H9 (cell line): ENCODE measurements at regions not wholly inside any gene's neighbourhood (a gene's known extent, or its start where the extent isn't known, plus 50 kb on each side); places are given as distances from the start of the nearest gene placed in this dataset.

ENCODE experiments used
- DNase-seq: peaks from one replicate; pipeline ENCODE4 v3.0.0-alpha.2; 2017
- H2AFZ ChIP-seq: one replicate; pipeline ENCODE4 v1.6.1; 2013; ENCODE audit warnings: mild to moderate bottlenecking, low read length, control low read depth, moderate library complexity
- H2AK5ac ChIP-seq: 2 replicates; pipeline ENCODE4 v1.6.1; 2013; ENCODE audit warnings: low read length, control low read depth, mixed read lengths; ENCODE audit not compliant: insufficient read length
- H2BK120ac ChIP-seq: one replicate; pipeline ENCODE4 v1.6.1; 2013; ENCODE audit warnings: low read depth, mild to moderate bottlenecking, low read length, control low read depth, inconsistent platforms; ENCODE audit not compliant: poor library complexity, severe bottlenecking
- H2BK12ac ChIP-seq: 2 replicates; pipeline ENCODE4 v1.6.1; 2013; ENCODE audit warnings: low read length, control low read depth, mixed read lengths, low read depth; ENCODE audit not compliant: insufficient read length
- H2BK15ac ChIP-seq: 2 replicates; pipeline ENCODE4 v1.6.1; 2013; ENCODE audit warnings: low read depth, low read length, control low read depth
- H2BK20ac ChIP-seq: one replicate; pipeline ENCODE4 v1.6.1; 2013; ENCODE audit warnings: low read depth, mild to moderate bottlenecking, low read length, control low read depth, inconsistent platforms; ENCODE audit not compliant: poor library complexity, severe bottlenecking
- H2BK5ac ChIP-seq: 2 replicates; pipeline ENCODE4 v1.6.1; 2013; ENCODE audit warnings: low read length, control low read depth, mixed read lengths; ENCODE audit not compliant: insufficient read length
- H3K14ac ChIP-seq: 2 replicates; pipeline ENCODE4 v1.6.1; 2013; ENCODE audit warnings: low read length, control low read depth; ENCODE audit not compliant: insufficient read depth
- H3K18ac ChIP-seq: 2 replicates; pipeline ENCODE4 v1.6.1; 2013; ENCODE audit warnings: low read depth, mild to moderate bottlenecking, mixed read lengths, low read length, control low read depth; ENCODE audit not compliant: insufficient read length
- H3K23ac ChIP-seq: 2 replicates; pipeline ENCODE4 v1.6.1; 2013; ENCODE audit warnings: low read length, control low read depth, mixed read lengths, low read depth; ENCODE audit not compliant: insufficient read length
- H3K23me2 ChIP-seq: 2 replicates; pipeline ENCODE4 v1.6.1; 2013; ENCODE audit warnings: low read depth, mild to moderate bottlenecking, mixed read lengths, low read length, control low read depth; ENCODE audit not compliant: insufficient read length, poor library complexity, severe bottlenecking
- H3K27ac ChIP-seq: 2 replicates; pipeline ENCODE4 v1.5.1; 2013; ENCODE audit warnings: low read length, control low read depth, mixed read lengths, low read depth; ENCODE audit not compliant: insufficient read length
- H3K27me3 ChIP-seq: 2 replicates; pipeline ENCODE4 v1.6.1; 2013; ENCODE audit warnings: low read length, control low read depth, inconsistent platforms; ENCODE audit not compliant: insufficient read depth
- H3K4ac ChIP-seq: 2 replicates; pipeline ENCODE4 v1.6.1; 2013; ENCODE audit warnings: low read depth, mild to moderate bottlenecking, control low read depth, inconsistent platforms, low read length, moderate library complexity
- H3K4me1 ChIP-seq: 2 replicates; pipeline ENCODE4 v1.6.1; 2013; ENCODE audit warnings: low read length, control low read depth, inconsistent platforms; ENCODE audit not compliant: insufficient read depth
- H3K4me2 ChIP-seq: 2 replicates; pipeline ENCODE4 v1.6.1; 2013; ENCODE audit warnings: low read length, control low read depth, mixed read lengths; ENCODE audit not compliant: insufficient read length, insufficient read depth
- H3K56ac ChIP-seq: 2 replicates; pipeline ENCODE4 v1.6.1; 2013; ENCODE audit warnings: low read depth, mild to moderate bottlenecking, mixed read lengths, low read length, control low read depth; ENCODE audit not compliant: insufficient read length
- H3K79me1 ChIP-seq: 2 replicates; pipeline ENCODE4 v1.6.1; 2013; ENCODE audit warnings: low read depth, mild to moderate bottlenecking, moderate library complexity, low read length, control low read depth, inconsistent platforms; ENCODE audit not compliant: insufficient read depth, poor library complexity, severe bottlenecking
- H3K79me2 ChIP-seq: 2 replicates; pipeline ENCODE4 v1.6.1; 2013; ENCODE audit warnings: low read length, control low read depth, inconsistent platforms; ENCODE audit not compliant: insufficient read depth
- H3K9ac ChIP-seq: 2 replicates; pipeline ENCODE4 v1.6.1; 2013; ENCODE audit warnings: low read length, control low read depth, mixed read lengths; ENCODE audit not compliant: insufficient read length; ENCODE audit errors: extremely low read depth
- H3K9me3 ChIP-seq: one replicate; pipeline ENCODE4 v1.6.1; 2013; ENCODE audit warnings: low read depth, low read length, inconsistent platforms; ENCODE audit not compliant: control insufficient read depth
- H3T11ph ChIP-seq: one replicate; pipeline ENCODE4 v1.6.1; 2013; ENCODE audit warnings: mild to moderate bottlenecking, low read length, control low read depth, inconsistent platforms
- H4K20me1 ChIP-seq: one replicate; pipeline ENCODE4 v1.6.1; 2013; ENCODE audit not compliant: control insufficient read depth, insufficient read length, insufficient read depth
- H4K5ac ChIP-seq: 2 replicates; pipeline ENCODE4 v1.6.1; 2013; ENCODE audit warnings: low read depth, mild to moderate bottlenecking, mixed read lengths, low read length, control low read depth; ENCODE audit not compliant: insufficient read length
- H4K8ac ChIP-seq: replicated peaks from 2 replicates; pipeline ENCODE4 v1.6.1; 2013; ENCODE audit warnings: low read length, control low read depth, mixed read lengths, low read depth; ENCODE audit not compliant: insufficient read length
- H4K91ac ChIP-seq: 2 replicates; pipeline ENCODE4 v1.6.1; 2013; ENCODE audit warnings: low read depth, mild to moderate bottlenecking, moderate library complexity, mixed read lengths, low read length, control low read depth; ENCODE audit not compliant: insufficient read length
- H3K27ac Mint-ChIP-seq, 3 experiments: 2 replicates in 2 of 3; 3 replicates in 1 of 3; pipeline ENCODE4 v1.8.0; 2020 to 2021; ENCODE audit warnings: mixed read lengths in 3 of 3, mild to moderate bottlenecking in 1 of 3, moderate library complexity in 1 of 3
- H3K27me3 Mint-ChIP-seq: 2 replicates; pipeline ENCODE4 v1.8.0; 2021; ENCODE audit warnings: low read depth, mild to moderate bottlenecking, moderate library complexity, mixed read lengths
- H3K36me3 Mint-ChIP-seq, 3 experiments: 2 replicates in 2 of 3; 3 replicates in 1 of 3; pipeline ENCODE4 v1.8.0; 2020 to 2021; ENCODE audit warnings: low read depth in 3 of 3, mixed read lengths in 3 of 3; ENCODE audit not compliant: insufficient read depth in 1 of 3
- H3K4me1 Mint-ChIP-seq, 2 experiments: 2 replicates each; pipeline ENCODE4 v1.8.0; 2020; ENCODE audit warnings: mixed read lengths in 2 of 2
- H3K4me3 Mint-ChIP-seq, 2 experiments: 2 replicates in 1 of 2; 3 replicates in 1 of 2; pipeline ENCODE4 v1.8.0; 2020 to 2021; ENCODE audit warnings: mild to moderate bottlenecking in 2 of 2, mixed read lengths in 2 of 2, moderate library complexity in 1 of 2
- H3K9me3 Mint-ChIP-seq, 2 experiments: 2 replicates in 1 of 2; 3 replicates in 1 of 2; pipeline ENCODE4 v1.8.0; 2020; ENCODE audit warnings: mild to moderate bottlenecking in 2 of 2, mixed read lengths in 2 of 2, moderate library complexity in 1 of 2
- WGBS: extraction: QIAGEN DNeasy Blood & Tissue Kit; methylation state at CpG from one replicate; pipeline ENCODE4 v1.1.7; 2013; ENCODE audit warnings: missing lambda C conversion rate, low lambda C conversion rate, mixed read lengths; ENCODE audit not compliant: insufficient read length; ENCODE audit errors: extremely low coverage; 5-methylcytosine and 5-hydroxymethylcytosine counted together
- TF ChIP-seq, protein P1 (sequence below): fragments of 200-600 bp; sonication (generic); conservative IDR thresholded peaks from 3 replicates; pipeline ENCODE4 v1.8.0; 2021; ENCODE audit warnings: antibody characterized with exemption, mild to moderate bottlenecking

- H3K14ac ChIP-seq: no peak overlapping the region
- H2BK5ac ChIP-seq: no peak overlapping the region
- no peak overlapping the region for H3T11ph ChIP-seq
- Mint-ChIP-seq H3K27me3 (peaks cover 51% of the 10 kb centered on the region), H3K4me1 (no peaks in the 10 kb centered on the region), H3K27ac (no peak overlapping the region), H3K36me3 (no peaks in the 10 kb centered on the region; a peak in 1 of 7 replicates), H3K9me3 (peaks cover 17 to 24% of the 10 kb centered on the region in 2 experiments), H3K4me3 (no peak overlapping the region)
- no peaks in the 10 kb centered on the region for H3K79me2 ChIP-seq
- no peak overlapping the region for H3K27ac ChIP-seq
- no peak overlapping the region for H2BK120ac ChIP-seq
- no peak overlapping the region for H4K8ac ChIP-seq
- H4K20me1 ChIP-seq: no peaks in the 10 kb centered on the region
- no peaks in the 10 kb centered on the region for H3K4me1 ChIP-seq
- H2BK15ac ChIP-seq: no peak overlapping the region
- no peak overlapping the region for H2AK5ac ChIP-seq
- H3K23me2 ChIP-seq: no peaks in the 10 kb centered on the region
- no peak overlapping the region for H4K5ac ChIP-seq
- DNase-seq: no peak
- no peaks in the 10 kb centered on the region for H3K27me3 ChIP-seq
- TF ChIP-seq, protein P1, sequence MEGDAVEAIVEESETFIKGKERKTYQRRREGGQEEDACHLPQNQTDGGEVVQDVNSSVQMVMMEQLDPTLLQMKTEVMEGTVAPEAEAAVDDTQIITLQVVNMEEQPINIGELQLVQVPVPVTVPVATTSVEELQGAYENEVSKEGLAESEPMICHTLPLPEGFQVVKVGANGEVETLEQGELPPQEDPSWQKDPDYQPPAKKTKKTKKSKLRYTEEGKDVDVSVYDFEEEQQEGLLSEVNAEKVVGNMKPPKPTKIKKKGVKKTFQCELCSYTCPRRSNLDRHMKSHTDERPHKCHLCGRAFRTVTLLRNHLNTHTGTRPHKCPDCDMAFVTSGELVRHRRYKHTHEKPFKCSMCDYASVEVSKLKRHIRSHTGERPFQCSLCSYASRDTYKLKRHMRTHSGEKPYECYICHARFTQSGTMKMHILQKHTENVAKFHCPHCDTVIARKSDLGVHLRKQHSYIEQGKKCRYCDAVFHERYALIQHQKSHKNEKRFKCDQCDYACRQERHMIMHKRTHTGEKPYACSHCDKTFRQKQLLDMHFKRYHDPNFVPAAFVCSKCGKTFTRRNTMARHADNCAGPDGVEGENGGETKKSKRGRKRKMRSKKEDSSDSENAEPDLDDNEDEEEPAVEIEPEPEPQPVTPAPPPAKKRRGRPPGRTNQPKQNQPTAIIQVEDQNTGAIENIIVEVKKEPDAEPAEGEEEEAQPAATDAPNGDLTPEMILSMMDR: no peak
- no peak overlapping the region for H3K4ac ChIP-seq
- no peak overlapping the region for H3K18ac ChIP-seq
- H2BK12ac ChIP-seq: no peak overlapping the region
- no peak overlapping the region for H2BK20ac ChIP-seq
- H3K4me2 ChIP-seq: no peak overlapping the region
- H3K9me3 ChIP-seq: no peaks in the 10 kb centered on the region
- no peak overlapping the region for H3K23ac ChIP-seq
- H2AFZ ChIP-seq: no peak overlapping the region
- H3K9ac ChIP-seq: no peak overlapping the region
- H3K79me1 ChIP-seq: no peaks in the 10 kb centered on the region
- H3K56ac ChIP-seq: no peak overlapping the region
- no peak overlapping the region for H4K91ac ChIP-seq
- no CpG with 5 or more reads among the region's 10 CpGs for WGBS
Observed at GRCh38 chr14:104451474-104451873, 128.1 kb upstream of the C14orf180 start.
